Fibroblast of upper back skin (primary cell): ENCODE measurements at regions not wholly inside any gene's neighbourhood (a gene's known extent, or its start where the extent isn't known, plus 50 kb on each side); places are given as distances from the start of the nearest gene placed in this dataset.
A peak's percentile ranks its signal among the peaks of the same experiment; 100 is the strongest.

Experiments used
- DNase-seq: peaks from one replicate; pipeline ENCODE4 v3.0.0-alpha.2; 2013

DNA sequence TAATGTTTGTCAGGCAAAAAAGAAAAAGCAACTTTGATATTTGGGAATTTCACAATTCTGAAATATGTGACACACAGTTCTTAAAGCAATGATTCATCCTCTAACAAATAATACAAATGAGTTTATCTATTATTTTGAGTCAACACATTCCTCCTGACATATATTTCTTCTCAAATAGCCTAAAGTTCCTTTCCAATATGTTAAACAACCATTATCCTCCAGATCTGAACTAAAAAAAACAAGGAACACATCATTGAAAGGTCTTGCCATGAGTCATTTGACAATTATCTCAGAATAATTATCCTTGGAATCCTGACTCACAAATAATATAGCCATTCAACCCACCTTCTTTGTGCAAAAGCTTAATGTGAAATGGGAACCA lies 208.7 kb upstream of the CDIN1 start:
- DNase-seq, result peak; percentile 88

DNA sequence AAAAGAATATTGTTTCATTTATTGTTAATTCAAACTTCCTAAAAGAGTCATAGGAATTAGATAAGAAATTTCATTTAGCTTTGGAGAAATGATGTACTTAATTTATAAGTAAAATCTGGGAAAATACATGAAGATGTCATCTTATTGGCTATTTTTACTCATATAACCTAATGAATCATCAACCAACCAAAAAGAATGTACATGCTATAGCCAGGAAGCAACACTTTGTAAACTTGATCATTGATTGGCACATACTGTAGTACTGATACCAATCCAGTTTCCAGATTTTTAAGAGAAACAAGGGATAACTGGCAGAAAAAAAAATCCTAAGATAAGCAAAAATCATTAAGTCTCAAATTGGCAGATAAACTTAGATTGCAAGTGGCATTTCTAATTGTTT lies 207.9 kb upstream of the CDIN1 start:
- peak; percentile 45 for DNase-seq

- no peak for DNase-seq
These were observed 206.5 kb upstream of the CDIN1 start for GRCh38 chr15:36372968-36373367.

DNA sequence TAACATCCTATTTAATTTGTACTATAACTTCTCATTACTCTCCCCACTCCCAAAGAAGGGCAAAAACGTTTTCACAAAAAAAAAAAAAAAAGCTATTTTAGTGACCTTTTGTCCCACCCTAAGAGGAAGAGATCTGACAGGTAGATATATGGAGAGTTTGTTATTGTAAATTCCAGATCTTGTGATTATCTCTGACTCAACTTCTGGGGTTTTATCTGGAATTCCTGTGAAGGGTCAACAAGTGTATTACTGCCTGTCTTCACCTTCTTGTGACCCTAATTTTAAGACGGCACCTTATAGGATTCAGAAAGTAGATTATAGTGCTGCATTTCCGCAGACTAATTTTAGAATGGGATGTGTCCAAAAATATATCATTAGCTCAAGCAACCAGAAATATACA lies 205.9 kb upstream of the CDIN1 start:
- peak; percentile 49 for DNase-seq

DNA sequence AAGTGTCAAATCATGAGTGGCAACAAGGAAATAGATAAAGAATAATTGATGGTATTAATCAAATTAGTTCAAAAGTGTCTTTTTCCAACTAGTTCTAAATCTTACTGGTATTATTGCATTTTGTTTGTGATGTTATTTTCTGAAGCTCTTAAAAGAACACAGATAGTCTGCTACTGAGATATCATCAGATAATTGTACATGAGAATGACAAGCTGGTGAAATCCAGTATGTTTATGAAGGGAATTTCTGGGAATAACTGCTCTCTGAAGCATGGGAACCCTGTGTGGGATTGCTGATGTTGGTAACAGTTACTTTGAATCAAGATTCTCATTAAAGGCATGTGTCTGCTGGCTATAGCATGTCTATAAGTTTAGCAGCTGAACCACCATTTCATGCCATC lies 190.3 kb upstream of the CDIN1 start:
- DNase-seq, result no peak

DNA sequence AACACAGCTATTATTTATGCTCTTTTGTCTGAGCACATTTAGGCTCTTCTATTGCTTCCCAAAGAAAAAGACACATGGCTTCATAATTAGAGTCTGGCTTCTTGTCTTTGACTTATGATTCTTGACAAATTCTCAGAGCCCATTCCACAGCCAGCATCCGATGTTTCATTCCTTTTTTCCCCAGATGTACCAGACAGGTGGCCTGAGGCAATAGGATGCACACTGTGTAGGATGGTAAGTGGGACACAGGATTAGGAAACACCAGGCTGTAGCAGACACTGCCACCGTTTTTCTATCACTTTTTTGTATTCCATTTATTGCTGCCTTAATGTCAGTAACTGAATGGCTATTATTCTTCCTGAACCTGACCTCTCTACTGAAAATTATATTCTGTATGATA lies 188.9 kb upstream of the CDIN1 start:
- DNase-seq, result no peak

DNA sequence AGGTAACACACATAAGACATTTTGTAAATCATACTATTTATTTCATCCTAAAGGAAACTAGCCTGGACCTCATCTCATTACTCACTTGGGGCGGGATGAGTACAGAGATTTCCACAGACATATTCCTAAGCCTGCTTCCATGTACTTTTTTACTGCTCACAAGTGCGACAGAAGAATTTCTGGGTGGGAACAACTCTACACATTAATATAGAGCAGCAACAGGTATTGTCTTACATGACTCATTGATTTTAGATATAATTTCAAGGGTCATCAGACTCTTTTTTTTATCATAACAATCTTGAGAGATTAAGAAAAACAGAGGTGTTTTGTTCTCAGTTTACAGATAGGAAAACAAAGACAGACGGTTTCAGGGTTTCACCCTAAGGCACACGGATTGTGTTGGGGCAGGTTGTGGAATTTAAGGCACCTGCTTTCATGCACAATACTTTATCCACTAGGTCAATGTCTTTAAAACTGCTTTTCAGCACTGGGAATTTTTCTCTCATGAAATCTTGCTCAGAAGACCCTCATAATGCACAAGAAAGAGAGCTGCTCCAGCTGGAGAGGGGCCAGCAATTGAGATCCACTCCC lies 186.7 kb upstream of the CDIN1 start:
- DNase-seq, result no peak

- no peak for DNase-seq
These were observed 181.2 kb upstream of the CDIN1 start for GRCh38 chr15:36398212-36398611.

DNA sequence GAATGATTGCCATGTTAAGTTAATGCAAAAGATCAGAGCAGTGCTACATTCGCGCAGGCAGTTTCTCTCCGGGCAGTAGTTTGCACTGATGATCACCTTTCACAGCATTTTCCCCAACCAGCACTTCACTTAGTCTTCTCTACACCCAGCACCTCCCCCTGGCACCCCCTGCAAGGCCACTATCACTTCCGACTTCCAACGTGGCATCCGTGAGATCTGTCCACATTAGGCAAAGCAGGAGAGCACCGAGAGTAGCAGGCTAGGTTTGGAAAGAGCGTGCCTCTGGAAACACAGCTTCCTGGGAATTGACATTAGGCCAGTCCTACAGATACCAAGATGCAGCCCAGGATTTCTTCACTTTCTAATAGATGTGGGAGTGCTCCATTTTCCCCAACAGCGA lies 180.2 kb upstream of the CDIN1 start:
- no peak for DNase-seq

DNA sequence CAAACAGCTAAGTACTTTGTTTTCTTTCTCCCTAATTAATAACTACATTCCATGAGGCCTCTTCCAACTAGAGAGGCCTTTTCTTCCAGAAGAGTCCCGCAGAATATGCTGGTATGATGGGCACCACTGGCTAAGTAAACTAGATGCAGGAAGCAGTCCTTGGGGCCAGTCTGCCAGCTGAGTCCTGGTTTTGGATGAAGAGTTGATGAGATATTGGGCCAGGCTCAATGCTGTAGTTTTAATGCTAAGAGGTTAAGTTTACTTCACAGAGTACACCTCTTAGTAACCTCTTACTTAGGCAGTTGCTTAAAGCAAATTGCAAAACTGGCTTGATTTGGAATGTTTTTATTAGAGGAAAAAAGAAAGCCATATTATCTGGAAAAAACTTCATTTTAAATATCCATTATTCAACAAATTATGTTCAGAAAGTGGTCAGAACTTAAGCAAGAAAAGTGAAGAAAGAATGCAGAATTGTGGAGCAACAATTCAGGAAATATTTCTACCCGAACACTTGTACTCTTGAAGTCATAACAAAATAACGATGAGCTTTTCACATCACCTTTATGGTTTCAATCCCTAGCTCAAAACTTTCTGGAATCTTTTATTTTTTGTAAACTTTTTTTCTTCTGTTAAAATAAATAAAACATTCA lies 178.4 kb upstream of the CDIN1 start:
- no peak for DNase-seq

DNA sequence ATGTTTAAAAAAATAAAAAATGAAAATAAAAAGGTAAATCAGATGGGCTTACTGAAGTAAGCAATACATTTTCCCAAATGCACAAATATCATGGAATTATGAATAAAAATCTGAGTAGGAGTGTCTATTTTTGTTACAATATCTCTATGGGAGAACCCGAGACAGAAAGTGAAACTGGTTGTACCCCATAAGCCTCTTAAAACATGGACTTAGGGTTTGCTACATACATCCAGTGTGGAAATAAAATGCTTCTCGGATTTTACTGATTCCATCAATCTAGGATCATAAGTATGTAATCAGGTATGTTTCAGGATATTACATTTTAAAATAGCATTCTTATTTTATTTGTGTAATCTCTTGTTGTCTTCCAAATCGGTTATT lies 177.8 kb upstream of the CDIN1 start:
- DNase-seq, result no peak

GRCh38 chr15:36403351-36403750 lies 176.1 kb upstream of the CDIN1 start:
- DNase-seq, result no peak

DNA sequence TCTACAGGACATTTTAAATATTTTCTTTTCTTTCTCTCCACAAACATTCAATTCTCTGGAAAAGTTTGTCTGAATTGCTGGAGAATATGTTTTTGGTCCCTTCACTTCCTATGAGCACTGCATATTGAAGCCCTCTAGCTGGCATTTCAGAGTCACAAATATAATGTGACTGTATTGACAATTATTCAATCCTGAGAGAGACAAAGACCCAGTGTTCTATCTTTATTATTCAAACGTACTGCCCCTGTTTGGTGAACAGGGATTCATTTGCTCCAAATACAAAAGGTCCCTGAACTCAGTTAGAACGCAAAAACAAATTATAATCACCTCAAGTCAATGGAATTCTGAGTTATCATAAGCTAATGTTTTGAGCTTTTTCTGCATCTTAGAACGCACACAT lies 173.1 kb upstream of the CDIN1 start:
- no peak for DNase-seq

DNA sequence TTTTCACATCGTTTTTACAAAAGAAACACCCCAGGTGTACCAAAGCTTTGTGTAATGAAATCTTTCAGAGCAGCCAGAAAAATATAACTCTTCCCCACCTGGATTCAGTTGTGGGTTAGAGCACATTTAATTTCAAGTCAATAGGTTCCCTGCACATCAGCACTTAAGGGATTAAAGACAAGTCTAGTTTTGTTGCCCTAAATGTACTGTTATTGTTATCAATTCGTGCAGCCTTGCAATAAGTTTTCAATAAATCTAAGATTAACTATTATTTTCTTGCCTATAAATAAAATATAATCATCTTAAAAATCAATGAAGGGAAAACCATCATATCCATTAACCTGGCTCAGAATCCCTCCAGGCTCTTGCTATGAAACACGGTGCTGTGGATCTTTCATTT lies 172.5 kb upstream of the CDIN1 start:
- no peak for DNase-seq

DNA sequence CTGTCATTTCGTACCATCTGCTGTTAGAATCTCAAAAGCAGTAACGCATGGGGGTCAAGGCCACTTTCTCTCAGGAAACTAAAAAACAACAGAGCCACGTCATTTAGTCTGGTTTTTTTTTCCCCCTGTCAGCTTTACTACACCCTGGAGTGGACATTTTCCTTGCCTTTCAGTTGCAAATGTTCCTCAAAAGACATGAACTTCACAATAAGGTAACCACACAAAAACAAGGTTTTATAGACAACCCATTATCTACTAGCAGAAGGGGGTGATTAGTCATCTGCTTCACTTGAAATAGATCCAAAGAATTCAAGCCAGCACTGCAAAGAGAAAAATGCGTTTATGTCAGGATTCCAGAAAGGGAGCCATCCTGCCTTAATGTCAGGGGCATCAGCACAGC lies 171.8 kb upstream of the CDIN1 start:
- peak; percentile 89 for DNase-seq

DNA sequence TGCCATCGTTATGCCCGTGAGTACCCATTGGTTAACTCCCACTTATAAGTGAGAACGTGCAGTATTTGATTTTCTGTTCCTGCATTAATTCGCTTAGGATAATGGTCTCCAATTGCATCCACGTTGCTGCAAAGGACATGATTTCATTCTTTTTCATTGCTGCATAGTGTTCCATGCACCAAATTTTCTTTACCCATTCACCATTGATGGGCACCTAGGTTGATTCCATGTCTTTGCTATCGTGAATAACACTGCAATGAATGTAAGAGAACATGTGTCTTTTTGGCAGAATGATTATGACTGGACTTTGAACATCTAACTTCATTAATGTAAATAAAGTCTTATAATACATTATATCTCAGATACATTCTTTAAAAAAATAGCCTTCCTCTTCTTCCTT lies 169.6 kb upstream of the CDIN1 start:
- no peak for DNase-seq

DNA sequence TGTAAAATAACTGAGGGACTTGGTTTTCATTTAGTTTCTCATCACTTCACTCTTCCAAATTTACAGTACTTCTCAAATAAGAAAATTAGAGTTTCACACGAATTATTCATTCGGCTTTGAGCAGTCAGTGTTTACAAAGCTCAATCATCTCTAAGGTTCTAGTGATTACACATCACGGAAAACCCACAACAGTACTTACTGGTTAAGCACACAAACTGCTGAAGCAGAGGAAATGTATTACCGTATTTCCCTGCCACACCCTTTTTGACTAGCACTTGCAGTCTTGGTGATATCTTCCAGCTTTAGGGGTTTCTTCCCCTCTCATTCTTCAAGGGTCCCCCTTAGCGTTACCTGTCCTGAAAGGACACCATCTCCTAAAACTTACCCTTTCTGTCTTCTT lies 164.8 kb upstream of the CDIN1 start:
- DNase-seq, result no peak

DNA sequence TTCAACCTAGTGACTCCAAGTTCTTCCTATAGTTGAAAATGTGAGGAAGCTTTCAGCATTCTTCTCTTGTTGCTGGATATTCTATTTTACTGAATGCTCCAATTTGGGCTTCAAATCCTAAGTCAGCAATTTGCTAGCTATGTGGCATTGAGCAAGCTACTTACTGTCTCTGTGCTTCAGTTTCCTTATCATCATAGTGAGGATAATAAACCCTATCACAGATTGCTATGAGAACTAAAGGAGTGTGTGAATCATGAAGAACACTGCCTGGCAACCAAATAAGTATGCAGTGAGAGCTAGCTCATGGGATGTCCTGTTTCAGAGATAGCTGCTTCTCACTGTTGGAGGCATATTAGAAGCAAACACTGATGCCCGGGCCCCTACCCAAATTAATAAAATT lies 163.8 kb upstream of the CDIN1 start:
- peak; percentile 52 for DNase-seq

DNA sequence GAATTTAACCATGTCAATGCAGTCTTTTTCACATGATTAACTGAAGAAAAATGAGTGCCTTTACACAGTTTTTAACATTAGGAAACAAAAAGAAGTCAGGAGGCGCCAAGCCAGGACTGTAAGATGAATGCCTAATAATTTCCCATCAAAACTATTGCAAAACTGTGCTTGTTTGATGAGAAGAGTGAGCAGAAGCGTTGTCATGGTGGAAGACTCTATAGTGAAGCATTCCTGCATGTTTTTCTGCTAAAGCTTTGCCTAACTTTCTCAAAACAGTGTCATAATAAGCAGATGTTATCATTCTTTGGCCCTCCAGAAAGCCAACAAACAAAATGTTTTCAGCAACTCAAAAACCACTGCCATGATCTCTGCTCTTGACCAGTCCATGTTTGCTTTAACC lies 156.8 kb upstream of the CDIN1 start:
- DNase-seq, result no peak

GRCh38 chr15:36426691-36427090 lies 152.7 kb upstream of the CDIN1 start:
- no peak for DNase-seq

- peak; percentile 100 for DNase-seq
These were observed 151.2 kb upstream of the CDIN1 start for GRCh38 chr15:36428102-36428845.

DNA sequence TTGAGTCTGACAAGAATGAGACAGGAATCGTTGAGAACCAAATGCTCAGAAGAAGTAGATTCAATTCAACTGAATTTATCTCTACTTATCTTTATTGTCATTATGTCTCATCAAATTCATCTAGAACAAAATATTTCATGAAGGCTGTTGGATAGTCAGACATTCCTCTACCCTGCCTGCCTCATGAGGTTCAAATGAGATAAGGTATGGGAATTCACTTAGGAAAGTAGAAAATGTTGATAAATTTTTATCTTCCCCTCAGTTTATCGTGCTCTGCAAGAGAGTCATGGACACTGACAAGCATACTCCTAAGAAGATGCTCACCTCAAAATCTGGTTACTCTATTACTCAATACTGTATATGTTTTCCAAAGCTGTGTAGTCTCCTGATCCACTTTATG lies 149.7 kb upstream of the CDIN1 start:
- DNase-seq, result no peak

DNA sequence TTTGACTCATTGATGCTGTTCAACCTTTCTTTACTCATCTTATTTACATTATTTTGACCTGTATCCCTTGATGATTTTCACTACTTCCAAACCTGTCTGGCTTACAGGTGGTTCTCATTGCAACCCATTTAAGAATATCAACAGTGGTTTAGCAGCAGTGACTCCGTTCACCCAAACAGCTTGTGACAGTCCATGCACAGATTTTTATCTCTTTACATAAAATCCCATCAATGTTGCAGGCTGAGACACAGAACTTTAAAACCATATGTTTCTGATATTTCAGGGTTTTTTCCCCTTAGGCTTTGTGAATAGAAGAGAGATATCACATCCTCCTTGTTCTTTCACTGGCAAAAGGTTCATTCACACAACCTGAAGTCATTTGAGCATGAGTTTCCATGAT lies 149.1 kb upstream of the CDIN1 start:
- no peak for DNase-seq

GRCh38 chr15:36430726-36431265 lies 148.6 kb upstream of the CDIN1 start:
- peak; percentile 41 for DNase-seq
